GM19023 (cell line): ENCODE measurements at regions not wholly inside any gene's neighbourhood (a gene's known extent, or its start where the extent isn't known, plus 50 kb on each side); places are given as distances from the start of the nearest gene placed in this dataset.

Experiments used
- ATAC-seq: cut with Tn5 transposase; IDR thresholded peaks from one replicate; pipeline ENCODE4 v1.9.1; 2021; ENCODE audit warnings: mild to moderate bottlenecking, moderate library complexity; ENCODE audit not compliant: unreplicated experiment

DNA sequence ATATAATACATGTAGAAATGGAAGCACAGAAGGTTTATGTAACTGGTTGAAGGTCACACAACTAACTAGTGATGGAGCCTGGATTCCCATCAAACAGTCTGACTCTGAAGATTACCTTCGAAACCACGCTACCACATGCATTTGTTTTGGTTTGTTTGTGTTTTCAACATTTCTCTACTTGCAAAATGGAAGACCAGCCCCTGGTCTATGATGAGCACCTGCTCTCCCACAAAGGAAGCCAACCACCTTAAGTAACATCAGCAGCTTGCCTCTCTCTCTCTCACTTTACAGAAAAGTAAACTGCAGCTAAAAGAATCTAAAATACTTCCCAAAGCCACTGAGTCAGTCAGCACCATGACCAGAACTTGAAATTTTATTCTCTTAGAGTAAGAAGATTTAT lies 186.9 kb upstream of the TMPO start:
- ATAC-seq, result no peak

DNA sequence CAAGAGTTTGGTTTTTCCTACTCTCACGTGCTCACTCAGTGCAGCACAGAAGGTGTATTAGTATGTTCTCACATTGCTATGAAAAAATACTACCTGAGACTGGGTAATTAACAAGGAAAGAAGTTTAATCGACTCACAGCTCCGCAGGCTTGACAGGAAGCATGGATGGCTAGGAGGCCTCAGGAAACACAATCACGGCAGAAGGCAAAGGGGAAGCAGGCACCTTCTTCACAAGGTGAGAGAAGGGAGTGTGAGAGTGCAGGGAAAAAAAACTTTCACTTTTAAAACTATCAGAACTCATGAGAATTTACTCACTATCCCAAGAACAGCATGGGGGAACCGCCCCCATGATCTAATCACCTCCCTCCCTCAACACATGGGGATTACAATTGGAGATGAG lies 185.8 kb upstream of the TMPO start:
- ATAC-seq, result no peak

DNA sequence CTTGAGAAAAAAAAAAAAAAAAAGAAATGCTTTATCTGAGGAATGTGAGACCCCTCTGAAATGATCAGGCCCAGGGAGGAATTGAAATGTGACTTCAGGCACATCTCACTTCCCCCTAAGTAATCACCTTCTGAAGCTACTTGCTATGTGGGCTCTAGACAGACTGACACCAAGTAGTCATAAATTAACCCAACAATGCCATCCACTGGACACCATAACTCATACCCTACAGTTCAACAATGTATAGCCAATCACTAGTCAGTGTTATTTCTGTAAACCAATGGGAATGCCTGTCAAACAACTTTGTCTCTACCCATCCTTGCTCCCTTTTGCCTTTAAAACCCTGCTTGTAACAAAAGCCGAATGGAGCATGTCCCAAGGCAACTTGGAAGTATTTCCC lies 182.7 kb upstream of the TMPO start:
- no peak for ATAC-seq

DNA sequence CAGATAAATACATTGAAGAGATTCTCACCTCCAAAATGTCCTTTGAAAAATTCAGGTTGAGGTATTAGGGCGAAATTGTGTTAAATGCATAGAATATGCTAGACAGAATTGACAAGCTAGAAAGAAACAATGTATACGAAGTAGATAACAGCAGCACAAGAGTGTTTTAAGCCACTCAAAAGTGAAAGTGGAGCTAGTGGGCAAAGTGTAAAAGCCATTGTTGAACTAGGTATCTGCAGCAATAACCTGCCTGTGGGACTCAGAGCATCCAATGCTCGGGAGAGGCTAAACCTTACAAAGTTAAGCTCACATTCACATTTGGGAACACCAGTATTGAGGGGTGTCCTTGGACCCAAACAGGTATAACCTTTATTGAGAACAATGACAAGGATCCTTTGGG lies 180.6 kb upstream of the TMPO start:
- no peak for ATAC-seq

DNA sequence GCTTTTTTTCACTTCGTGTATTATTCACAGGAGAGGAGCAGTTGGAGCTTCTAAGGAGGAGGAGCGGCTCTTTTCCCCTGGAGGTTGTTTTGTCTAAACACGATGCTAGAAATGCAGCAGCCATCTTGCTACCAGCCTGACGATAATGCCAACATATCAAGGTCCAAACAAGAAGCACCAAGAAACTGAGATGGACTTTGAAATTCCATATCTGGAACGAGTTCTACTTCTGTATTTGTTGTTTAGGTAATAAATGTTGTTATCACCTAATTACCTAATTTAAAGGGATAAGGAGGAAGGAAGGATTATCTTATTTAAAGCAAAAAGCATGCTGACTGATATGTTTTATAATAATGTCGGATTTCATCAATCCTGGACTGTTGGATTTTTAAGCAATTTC lies 174.4 kb upstream of the TMPO start:
- no peak for ATAC-seq

DNA sequence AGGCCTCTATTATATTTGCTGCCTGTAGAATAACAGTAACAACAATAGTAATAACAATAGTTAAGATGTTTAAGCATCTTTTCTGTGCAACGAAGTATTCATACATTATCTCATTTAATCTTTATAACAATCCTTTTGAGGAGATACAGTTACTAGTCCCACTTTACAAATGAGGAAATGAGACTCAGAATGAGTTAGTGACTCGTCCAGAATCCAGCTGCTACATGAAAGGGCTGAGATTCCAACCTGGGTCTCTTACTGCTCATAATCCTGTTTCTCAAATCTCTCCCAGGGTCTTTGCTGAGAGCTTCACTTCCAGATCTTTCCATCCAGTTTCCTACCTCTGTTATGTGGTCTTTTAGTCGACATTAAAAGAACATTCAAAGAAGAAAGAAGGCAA lies 173.7 kb upstream of the TMPO start:
- no peak for ATAC-seq

DNA sequence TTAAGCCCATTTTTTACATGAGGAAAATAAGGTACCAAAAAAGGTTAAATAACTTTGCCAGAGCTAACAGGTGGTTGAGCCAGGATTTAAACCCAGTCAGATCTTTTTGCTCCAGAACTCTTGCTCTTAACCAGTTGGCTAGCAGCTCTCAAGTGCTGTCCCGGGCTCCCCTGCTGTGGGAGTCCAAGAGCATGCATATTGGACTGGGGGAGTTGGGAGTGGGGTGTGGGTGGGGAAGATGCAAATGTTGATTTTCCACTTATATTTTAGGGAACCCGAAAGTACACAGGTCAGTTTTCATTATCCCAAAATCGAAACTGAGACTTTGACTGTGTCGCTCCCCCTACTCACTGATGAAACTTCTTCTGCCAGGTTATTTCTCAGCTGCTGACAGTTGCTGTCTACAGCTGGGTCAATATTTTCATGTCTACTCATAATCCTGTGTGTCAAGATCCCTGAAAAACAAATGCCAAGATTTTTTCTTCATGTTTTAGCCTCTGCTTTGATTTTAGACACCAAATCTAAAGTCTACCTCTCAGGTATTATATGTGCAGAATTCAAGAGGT lies 172.3 kb upstream of the TMPO start:
- no peak for ATAC-seq

DNA sequence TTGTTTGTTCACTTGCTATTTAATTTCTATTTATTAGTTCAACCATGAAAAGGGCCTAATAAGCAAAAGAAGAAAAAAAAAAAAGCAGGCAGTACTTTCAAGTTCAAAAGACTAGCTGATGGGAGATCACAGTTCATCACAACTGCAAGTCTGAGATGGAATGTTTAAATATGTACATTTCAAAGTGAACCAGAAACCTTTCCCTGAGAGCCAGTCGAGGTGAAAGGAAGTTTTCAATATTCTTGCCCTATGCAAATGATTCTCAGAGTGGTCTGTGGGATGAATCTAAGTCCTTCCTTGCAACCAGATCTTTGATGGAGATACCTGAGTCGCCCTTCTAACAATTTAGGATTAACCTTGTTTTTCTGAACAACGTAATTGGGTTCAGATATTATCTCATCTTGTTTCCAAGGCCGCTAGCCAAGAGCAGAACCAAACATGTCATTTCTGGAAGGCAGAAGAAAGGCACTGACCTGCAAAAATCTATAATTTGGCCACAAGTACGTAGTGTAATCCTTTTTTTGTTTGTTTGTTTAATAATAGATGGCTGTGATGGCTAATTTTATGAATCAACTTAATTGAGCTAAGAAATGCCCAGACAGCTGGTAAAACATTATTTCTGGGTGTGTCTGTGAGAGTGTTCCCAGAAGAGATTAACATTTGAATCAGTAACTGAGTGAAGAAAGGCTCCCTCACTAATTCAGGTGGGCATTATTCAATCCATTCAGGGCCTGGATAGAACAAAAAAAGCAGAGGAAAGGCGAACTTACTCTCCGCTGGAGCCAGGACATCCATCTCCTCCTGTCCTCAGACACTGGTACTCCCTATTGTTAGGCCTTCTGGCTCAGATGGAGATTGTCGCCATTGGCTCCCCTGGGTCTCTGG lies 171.1 kb upstream of the TMPO start:
- ATAC-seq, result no peak

DNA sequence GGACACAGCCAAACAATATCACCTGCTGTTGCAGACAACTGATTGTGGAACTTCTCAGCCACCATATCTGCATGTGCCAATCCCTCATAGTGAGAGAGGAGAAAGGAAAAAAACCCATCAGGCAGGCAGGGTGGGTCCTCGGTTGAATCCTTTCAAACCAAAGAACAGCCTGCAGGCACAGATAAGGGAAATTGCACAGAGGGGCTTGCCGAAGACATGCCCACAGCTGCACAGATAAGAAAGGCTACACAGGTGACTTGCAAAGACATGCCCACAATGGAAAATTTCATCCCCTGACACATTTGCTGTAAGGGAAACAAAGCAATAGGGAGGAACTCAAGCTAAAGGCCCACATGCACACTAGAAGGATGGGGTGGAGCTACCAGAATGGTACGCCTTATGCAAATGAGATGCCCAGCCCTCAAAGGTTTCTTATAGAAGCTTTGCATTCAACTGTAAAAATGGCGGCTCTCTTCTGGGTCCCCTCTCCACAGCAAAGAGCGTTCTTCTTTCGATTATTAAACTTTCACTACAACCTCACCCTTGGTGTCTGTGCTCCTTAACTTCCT lies 170.0 kb upstream of the TMPO start:
- ATAC-seq, result no peak

DNA sequence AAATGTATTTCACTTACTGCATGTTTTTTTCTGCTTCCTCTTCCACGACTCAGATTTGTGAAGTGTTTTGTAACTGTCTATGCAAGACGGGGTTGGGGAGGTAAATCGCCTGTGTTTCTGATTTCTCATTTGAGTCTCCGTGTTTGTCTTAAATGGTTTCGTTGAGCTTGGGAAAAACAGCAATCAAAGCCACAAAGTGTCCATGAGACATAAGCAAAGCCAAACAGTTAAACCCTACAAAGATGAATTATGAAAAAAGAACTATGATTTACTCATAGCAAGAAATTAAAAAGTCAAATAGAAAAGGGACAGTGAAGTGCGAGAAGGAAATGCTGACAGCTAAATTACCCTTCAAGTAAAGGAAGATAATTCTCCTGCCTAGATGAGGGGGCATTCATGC lies 164.3 kb upstream of the TMPO start:
- ATAC-seq, result no peak

DNA sequence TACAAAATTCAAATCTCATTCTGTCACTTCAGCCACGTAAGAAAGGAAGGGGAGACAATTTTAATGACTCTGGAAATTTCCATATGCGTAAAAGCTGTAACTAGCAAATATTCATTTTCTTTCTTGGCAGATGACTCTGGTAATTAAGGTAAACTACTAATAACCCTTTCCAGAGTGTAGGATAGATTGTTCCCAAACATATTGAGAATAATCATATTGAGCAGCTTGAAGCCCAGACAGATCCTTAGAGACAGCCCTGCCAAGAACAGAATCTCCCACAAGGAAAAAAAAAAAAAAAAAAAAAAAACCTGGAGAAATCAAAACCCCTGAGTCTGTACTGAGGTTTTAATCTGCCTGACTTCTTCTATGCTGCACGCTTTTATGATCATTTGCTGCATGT lies 163.6 kb upstream of the TMPO start:
- ATAC-seq, result no peak

DNA sequence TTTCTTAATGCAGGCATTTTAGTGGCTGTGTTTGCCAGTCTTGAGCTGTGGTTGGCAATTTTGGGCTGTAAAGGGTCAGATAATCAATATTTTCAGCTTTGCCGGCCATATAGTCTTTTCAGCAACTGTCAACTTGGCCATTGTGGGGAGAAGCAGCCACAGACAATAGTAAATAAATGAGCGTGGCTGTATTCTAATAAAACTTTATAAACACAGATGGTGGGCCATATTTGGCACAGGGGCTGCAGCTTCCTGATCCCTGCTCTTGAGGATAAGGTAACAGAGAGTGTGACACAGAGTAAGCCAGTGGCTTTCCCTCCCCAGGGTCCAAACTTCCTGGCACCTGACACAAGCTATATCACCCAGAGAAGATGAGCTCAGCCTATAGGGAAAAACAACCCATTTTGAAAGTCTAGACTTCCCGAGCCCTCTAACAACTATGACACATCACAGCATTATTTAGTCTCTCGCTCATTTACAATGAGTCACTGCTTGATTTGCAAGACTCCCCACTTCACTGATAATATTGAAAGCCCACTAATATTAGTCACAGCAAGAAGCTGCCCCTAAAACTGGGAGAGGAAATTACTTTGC lies 163.1 kb upstream of the TMPO start:
- peak; percentile 54 for ATAC-seq

DNA sequence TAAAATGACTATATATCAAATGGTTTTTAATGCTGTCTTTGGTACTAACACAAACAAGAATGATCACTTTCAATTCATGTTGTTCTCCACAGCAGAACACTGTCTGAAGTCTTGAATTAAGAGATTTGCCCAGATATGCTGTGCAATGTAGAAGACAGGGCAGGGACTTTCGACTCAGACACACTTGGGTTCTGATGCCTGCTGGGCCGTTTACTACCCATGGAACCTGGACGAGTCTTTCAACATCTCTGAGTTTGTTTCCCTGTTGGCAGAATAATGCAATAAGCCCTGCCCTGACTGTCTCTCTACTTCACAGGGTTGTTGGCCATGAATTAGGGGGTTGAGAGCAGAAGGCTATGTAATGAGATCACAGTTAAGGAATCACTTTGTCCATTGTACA lies 162.6 kb upstream of the TMPO start:
- peak; percentile 13 for ATAC-seq

DNA sequence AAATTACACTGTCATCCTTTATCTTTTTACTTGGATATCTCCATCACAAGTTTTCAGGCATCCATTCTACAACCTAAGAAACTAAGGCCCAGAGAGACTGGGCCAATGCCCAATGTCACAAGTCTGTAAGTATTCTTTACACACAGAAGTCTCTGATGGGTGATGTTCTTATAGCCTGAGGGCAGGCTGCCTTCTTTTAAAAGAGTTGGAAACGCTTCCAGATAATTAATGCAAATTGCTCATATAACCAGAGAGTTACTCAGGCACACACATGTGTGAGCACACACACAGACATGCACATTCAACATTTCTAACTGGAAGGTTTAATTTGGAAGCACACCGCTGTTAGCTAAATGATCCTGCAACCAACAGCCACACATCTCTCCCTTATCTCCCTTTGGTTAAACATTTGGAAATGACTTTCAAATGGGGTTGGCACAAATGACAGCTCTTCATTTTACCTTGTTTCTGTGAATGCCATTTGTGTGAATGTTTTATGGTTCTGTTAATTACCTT lies 160.8 kb upstream of the TMPO start:
- no peak for ATAC-seq

DNA sequence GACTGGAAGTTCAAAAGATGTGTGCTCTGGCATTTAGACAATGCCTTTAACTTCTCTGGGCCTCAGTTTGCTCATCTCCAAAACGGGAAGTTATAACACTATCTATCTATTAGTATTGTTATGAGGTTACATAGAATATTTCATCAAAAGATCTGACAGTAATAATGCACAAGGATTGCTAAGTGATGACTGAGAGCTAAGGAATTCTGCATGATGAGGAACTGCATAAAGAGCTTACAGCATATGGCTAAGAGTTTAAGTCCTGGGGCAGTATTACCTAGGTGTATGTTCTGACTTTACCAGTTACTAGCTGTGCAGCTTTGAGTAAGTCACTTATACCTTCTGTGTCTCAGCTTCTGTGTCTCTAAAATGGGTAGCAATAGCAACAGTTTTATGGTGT lies 160.1 kb upstream of the TMPO start:
- ATAC-seq, result no peak

DNA sequence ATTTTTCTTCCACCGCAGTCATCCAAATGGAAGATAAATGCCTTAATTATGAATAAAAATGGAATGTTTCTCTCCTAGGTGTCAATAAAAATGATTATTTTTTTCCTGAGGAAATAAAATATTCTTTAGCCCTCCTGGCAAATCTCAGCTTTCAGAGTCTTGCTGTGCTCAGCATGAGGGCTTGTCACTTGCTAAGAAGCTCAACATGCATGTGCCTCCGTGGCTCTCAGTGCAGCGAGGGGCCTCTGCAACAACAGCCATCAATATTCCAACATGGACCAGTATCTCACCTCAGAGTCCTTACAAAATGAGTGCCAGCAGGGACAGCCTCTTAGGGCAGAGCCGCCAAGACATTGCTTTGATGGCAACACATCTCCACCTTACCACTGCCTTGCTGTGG lies 159.5 kb upstream of the TMPO start:
- no peak for ATAC-seq

DNA sequence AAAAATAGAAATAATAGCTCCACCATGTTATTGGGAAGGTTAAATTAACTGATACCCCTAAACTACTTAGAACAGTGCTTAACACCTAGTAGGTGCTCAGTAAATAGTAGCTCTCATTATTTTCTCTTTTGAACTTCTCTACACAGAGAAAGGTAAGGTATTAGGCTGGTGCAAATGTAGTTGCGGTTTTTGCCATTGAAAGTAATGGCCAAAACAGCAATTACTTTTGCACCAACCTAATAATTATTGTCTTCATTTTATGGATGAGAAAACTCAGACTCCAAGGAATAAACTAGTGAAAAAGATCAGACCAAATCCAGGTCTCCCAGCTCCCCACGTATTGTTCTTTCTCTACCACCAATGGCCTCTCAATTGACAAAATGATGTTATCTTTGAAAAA lies 157.2 kb upstream of the TMPO start:
- no peak for ATAC-seq

DNA sequence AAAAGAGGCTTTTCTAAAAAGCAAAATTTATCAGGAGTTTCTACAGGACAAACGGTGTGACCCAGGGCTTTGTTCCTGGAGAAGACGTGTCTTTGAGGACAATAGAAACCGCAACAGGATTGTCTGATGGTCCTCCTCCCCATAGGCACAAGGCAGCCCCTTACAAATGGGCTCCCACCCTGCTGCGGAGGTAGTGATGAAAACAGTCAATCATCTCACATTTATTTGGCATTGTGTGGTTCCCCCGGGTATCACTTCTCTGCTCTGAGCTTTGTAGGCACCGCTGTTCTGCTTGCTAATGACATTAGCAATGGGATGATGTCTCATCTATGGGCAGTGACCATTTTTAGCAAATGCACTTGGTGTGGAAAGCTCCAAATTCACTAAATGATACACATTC lies 155.5 kb upstream of the TMPO start:
- ATAC-seq, result no peak

DNA sequence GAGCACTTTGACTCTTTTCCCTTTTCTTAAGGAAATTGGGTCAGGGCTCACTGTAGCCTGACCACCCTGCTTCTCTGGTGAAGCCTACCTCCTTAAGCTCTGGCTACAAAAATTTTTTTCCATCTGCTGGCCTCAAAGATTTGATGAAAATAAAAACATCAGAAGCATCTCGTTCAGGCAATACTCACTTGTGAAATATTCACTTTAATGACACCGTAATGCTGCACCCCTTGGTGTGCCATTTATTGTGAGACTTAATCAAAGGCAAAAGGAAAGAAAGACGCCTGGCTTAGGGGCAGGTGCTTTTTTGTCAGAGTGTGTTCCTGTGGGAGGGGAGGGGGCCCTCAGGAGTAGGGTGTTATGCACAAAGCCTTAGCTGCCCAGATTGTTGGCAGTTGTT lies 155.0 kb upstream of the TMPO start:
- ATAC-seq, result no peak

DNA sequence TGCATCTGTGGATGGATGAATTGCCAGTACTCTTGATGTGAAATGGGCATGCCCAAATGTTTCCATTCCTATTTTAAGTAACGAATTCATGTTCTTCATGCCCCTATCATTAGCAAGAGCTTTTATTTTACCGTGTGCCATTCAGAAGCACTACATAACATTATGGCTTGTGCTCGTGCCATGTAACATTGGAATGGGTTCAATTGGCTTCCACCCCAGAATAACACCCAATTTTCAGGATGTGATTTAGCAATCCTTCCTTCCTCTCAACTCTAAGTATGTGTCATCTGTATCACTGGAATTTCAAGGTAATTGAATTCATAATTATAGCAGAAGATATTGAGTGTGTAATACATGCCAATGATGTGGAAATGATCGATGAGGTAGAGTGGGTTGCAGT lies 145.8 kb upstream of the TMPO start:
- no peak for ATAC-seq

DNA sequence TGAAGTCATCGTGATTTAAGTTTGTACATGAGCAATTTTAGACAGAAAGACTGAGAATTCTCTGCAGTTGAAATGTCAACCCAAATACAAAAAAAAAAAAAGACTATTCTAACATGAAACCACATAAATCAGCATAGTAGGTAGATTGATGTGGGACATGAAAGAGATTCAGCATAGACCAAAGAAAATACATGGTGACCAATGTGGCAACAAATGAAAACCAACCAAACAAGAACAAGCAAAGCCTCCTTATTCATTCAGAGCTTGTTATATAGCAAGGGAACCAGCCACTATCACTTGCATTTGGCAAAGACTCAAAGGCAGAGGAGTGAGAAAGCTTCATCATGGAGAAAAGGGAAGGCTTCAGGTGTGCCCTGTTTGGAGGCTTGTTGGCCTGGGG lies 144.4 kb upstream of the TMPO start:
- ATAC-seq, result no peak

DNA sequence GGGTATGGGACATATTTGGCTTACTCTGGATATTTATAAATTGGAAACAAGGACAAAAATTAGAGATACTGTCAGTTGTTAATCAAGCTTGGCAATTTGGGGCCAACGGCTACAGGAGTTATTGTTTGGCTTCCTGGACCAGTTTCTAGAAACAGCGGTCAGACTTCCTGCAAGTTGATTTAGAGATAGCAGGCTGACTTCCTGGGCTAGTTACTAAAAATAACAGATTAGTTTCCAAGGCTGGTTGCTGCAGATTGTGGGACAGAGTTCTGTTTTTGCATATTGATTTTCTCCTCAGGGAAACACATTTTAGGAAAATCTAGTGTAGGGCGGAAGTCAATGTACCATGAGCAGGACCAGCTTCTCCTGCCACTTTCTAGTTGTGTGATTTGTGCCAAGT lies 144.0 kb upstream of the TMPO start:
- ATAC-seq, result no peak
